Brain microvascular endothelial cell (primary cell): ENCODE measurements at regions not wholly inside any gene's neighbourhood (a gene's known extent, or its start where the extent isn't known, plus 50 kb on each side); places are given as distances from the start of the nearest gene placed in this dataset.
A peak's percentile ranks its signal among the peaks of the same experiment; 100 is the strongest.

ENCODE experiments used
- DNase-seq: peaks from one replicate; pipeline ENCODE4 v3.0.0-alpha.2; 2020
- H3K27ac ChIP-seq: fragments of 250-450 bp; sonication (Bioruptor Pico); 2 replicates; pipeline ENCODE4 v1.5.1; 2020; ENCODE audit warnings: mild to moderate bottlenecking, moderate library complexity
- H3K27me3 ChIP-seq: fragments of 250-450 bp; sonication (Bioruptor Pico); replicated peaks from 2 replicates; pipeline ENCODE4 v1.5.1; 2020; ENCODE audit warnings: mild to moderate bottlenecking
- H3K36me3 ChIP-seq: fragments of 250-450 bp; sonication (Bioruptor Pico); replicated peaks from 2 replicates; pipeline ENCODE4 v1.5.1; 2020; ENCODE audit warnings: mild to moderate bottlenecking
- H3K4me3 ChIP-seq: 2 replicates; pipeline ENCODE4 v1.5.1; 2011; ENCODE audit warnings: low read depth, mild to moderate bottlenecking, control low read depth, low read length, moderate library complexity
- in situ Hi-C: cut with HindIII; loops from 2 replicates; pipeline ENCODE4 v1.10.0; 2017; ENCODE audit warnings: low sequenced_read_pairs, low pct_ligation_motif_present
- TF ChIP-seq, protein P1 (sequence below): IDR thresholded peaks from 2 replicates; pipeline ENCODE4 v1.5.1; 2011; ENCODE audit warnings: low read depth, mild to moderate bottlenecking, moderate library complexity, low read length, control low read depth, inconsistent platforms; ENCODE audit errors: missing control alignments

DNA sequence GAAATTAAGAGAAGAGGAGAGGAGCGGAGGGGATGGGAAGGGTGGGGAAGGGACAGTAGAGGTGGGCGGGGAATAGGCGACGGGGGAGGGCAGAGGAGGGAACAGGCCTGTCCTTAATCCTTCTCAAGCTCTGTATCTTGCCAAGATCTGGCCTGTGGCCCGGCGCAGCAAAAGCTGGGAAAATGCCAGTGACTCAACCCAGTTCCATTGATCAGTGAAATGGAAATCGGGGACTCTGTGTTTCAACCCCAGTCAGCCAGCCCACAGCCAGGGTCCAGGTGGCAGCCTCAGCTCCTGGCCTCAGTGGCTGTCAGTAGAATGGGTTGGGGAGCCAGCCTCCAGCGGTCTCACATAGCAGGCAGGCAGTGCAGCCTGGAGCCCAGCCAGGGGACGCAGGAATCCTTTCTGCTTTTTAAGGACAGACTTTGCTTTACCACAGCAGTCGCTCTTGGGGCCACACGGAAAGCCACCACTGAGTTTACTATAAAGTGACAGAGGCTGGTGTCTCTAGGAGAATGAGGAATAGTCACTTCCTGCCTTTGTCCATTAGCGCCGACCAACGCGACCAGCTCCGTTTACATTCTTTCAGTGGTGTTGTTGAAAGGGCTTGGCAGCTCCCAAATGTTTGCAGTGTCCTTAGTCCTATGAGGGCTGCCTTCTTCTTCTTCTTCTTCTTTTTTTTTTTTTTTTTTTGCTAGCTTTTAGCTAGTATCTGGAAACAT lies 128.0 kb downstream of the RIN2 start:
- DNase-seq: peak; percentile 16
- no peaks in the 10 kb centered on the region for H3K36me3 ChIP-seq
- H3K27me3 ChIP-seq: no peaks in the 10 kb centered on the region
- H3K4me3 ChIP-seq: no peak overlapping the region
- H3K27ac ChIP-seq: no peak overlapping the region
- TF ChIP-seq, protein P1, sequence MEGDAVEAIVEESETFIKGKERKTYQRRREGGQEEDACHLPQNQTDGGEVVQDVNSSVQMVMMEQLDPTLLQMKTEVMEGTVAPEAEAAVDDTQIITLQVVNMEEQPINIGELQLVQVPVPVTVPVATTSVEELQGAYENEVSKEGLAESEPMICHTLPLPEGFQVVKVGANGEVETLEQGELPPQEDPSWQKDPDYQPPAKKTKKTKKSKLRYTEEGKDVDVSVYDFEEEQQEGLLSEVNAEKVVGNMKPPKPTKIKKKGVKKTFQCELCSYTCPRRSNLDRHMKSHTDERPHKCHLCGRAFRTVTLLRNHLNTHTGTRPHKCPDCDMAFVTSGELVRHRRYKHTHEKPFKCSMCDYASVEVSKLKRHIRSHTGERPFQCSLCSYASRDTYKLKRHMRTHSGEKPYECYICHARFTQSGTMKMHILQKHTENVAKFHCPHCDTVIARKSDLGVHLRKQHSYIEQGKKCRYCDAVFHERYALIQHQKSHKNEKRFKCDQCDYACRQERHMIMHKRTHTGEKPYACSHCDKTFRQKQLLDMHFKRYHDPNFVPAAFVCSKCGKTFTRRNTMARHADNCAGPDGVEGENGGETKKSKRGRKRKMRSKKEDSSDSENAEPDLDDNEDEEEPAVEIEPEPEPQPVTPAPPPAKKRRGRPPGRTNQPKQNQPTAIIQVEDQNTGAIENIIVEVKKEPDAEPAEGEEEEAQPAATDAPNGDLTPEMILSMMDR: no peak
- in situ Hi-C loops: no loop called here

DNA sequence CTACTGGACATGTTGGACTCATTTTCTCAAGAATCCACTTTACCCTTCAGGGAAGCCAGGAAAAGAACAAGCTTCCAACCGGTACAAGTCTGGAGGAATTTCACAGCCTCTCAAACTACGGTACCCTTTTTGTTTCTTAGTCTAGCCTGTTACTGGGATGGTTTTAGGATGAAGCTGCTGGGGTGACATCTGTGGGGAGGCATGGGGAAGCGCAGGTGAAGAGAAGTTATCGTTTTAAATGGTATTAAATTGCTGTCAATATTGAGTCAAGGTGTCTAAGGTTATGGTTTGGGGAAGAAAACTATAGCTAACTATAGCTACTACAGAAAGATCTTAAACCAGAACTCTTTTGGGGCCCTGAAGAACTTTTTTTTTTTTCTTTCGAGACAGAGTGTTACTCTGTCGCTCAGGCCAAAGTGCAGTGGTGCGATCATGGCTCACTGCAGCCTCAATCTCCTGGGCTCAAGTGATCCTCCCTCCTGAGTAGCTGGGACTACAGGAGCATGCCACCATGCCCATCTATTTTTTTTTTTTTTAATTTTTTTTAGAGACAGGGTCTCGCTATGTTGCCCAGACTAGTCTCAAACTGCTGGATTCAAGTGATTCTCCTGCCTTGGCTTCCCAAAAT lies 128.7 kb downstream of the RIN2 start:
- no peaks in the 10 kb centered on the region for H3K36me3 ChIP-seq
- H3K27ac ChIP-seq: no peak overlapping the region
- no peak for DNase-seq
- in situ Hi-C loops: no loop called here
- H3K27me3 ChIP-seq: no peaks in the 10 kb centered on the region
- no peak overlapping the region for H3K4me3 ChIP-seq
- TF ChIP-seq, protein P1: no peak

DNA sequence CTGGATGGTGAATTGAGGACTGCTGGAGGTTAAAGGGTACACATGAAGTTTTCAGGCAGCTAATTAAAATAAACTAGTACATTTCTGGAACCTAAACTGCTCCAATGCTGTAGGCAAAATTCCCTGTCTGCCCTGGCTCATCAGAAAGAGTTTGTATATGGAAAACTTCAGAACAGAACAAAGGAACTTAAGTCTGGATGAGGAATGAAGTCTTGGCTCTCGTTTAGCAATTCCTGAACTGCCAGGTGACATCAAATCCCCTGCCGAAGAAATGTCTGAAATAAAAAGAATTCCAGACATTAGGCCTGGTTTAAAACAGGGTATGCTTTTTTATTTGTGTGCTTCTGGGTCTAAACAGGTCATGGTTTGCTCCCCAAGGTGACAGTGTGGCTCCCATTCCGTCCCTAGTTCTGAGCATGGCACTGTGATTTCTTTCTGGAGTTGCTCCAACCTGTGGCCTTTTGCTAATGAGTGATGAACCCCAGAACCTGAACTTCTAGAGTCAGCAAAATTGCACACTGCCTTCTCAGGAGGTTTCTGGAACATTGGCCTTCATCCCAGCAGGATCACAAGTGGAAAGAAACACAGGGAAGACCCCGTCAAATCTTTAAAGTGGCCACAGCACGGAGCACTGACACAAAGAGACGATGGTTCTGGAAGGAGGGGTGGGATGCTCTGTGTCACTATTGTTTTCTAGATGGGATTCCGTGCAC lies 129.4 kb upstream of the NAA20 start:
- in situ Hi-C loops: no loop called here
- no peaks in the 10 kb centered on the region for H3K36me3 ChIP-seq
- H3K27ac ChIP-seq: no peak overlapping the region
- no peaks in the 10 kb centered on the region for H3K27me3 ChIP-seq
- TF ChIP-seq, protein P1: no peak
- H3K4me3 ChIP-seq: no peak overlapping the region
- DNase-seq: no peak

DNA sequence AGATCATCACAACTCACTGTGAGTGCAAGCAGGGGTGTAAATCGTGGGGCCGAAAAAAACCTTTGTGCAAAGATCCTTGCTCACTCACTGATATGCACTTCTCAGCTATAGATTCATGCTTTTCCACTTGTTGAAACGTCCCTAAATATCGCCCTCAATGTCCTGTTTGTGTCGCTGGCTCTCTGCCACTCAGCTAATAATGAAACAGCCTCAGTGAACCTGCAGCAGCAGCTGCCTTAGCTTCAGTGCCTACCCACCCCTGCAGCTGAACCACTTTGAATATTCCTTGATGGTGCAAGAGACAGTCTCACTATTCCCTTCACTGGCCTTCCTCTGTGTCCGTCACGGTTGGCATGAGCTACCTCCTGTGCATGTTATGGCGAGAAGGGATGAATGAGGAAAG lies 128.9 kb upstream of the NAA20 start:
- TF ChIP-seq, protein P1: no peak
- in situ Hi-C loops: no loop called here
- H3K27ac ChIP-seq: peak overlapping the region; percentile 95
- no peaks in the 10 kb centered on the region for H3K36me3 ChIP-seq
- no peaks in the 10 kb centered on the region for H3K27me3 ChIP-seq
- H3K4me3 ChIP-seq: no peak overlapping the region
- no peak for DNase-seq

DNA sequence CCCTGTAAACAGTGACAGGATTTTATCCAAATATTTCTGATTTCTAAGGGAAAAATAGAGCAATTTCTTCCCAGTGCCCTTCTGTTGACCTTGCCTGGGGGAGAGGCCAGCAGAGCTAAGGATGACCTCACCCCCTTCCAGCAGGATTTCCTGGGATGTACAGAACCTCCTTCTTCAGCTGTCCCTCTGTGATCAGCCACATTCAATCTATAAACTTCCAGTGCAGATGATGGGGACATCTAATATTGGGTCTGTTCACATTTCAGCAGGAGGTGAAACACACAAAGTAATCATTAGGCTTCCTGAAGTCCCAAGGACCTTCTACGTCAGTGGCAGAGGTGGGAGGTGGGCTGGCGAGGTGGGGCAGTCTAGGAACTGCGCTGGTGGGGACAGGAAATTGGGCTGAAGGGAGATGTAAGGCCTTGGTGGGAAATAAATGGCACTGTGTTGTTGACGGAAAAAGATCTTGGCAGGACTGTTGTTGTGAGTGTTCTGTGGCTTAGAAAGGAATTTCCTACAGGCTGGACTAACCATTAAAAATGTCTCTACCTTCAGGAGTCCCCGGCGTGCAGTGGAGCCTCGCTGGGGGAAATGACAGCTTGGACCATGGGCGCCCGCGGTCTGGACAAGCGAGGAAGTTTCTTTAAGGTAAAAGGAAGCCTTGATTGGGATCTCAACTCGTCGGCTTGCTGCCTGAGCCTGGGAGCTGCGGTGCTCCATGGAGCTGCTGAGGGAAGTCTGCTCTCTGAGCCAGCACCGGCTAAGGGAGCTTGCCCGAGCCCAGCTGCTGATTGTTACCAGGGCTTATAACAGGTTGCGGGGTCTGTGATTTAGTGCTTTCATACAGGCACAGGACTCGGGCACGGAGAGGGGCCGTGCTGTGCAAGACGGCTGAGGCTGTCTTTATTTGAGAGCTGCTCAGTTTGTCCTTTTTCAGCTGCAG lies 127.9 kb upstream of the NAA20 start:
- in situ Hi-C loops: no loop called here
- Histone ChIP-seq H3K27ac (peak overlapping the region; percentile 95), H3K27me3 (no peaks in the 10 kb centered on the region), H3K36me3 (no peaks in the 10 kb centered on the region), H3K4me3 (peak overlapping the region; percentile 39)
- DNase-seq: peak; percentile 63
- TF ChIP-seq, protein P1: no peak
